Trophoblast cell (in vitro differentiated cells and primary cell): ENCODE measurements at regions not wholly inside any gene's neighbourhood (a gene's known extent, or its start where the extent isn't known, plus 50 kb on each side); places are given as distances from the start of the nearest gene placed in this dataset.
A peak's percentile ranks its signal among the peaks of the same experiment; 100 is the strongest.

Source experiments
- DNase-seq, 2 donors: peaks; one replicate each; pipeline ENCODE4 v3.0.0-alpha.2; 2016
- H2AFZ ChIP-seq: 2 replicates; pipeline ENCODE4 v1.6.1; 2013; ENCODE audit warnings: low read length, moderate library complexity, mild to moderate bottlenecking; ENCODE audit not compliant: insufficient read depth, poor library complexity
- H2AK5ac ChIP-seq: 2 replicates; pipeline ENCODE4 v1.6.1; 2013; ENCODE audit warnings: mild to moderate bottlenecking, low read length
- H2BK120ac ChIP-seq: 2 replicates; pipeline ENCODE4 v1.6.1; 2013; ENCODE audit warnings: low read length, mild to moderate bottlenecking, moderate library complexity; ENCODE audit not compliant: insufficient read depth, poor library complexity
- H2BK12ac ChIP-seq: 2 replicates; pipeline ENCODE4 v1.6.1; 2013; ENCODE audit warnings: mild to moderate bottlenecking, low read length, moderate library complexity
- H2BK5ac ChIP-seq: 2 replicates; pipeline ENCODE4 v1.6.1; 2013; ENCODE audit warnings: low read length, low read depth, moderate library complexity, mild to moderate bottlenecking; ENCODE audit not compliant: poor library complexity
- H3K14ac ChIP-seq: 2 replicates; pipeline ENCODE4 v1.6.1; 2013; ENCODE audit warnings: mild to moderate bottlenecking, low read length
- H3K18ac ChIP-seq: 2 replicates; pipeline ENCODE4 v1.6.1; 2013; ENCODE audit warnings: mild to moderate bottlenecking, low read length
- H3K23ac ChIP-seq: 2 replicates; pipeline ENCODE4 v1.6.1; 2013; ENCODE audit warnings: low read length
- H3K27ac ChIP-seq: 2 replicates; pipeline ENCODE4 v1.5.1; 2013; ENCODE audit warnings: low read depth, mild to moderate bottlenecking, inconsistent platforms, low read length, moderate library complexity
- H3K27me3 ChIP-seq: 2 replicates; pipeline ENCODE4 v1.6.1; 2013; ENCODE audit warnings: inconsistent platforms, mild to moderate bottlenecking, low read length, moderate library complexity; ENCODE audit not compliant: insufficient read depth
- H3K36me3 ChIP-seq, 2 experiments: 1 replicate in 1 of 2; 2 replicates in 1 of 2; pipeline ENCODE4 v1.6.1; 2013; ENCODE audit warnings: low read length in 2 of 2, mild to moderate bottlenecking in 2 of 2, moderate library complexity in 1 of 2; ENCODE audit not compliant: insufficient read depth in 2 of 2, control insufficient read depth in 1 of 2
- H3K4ac ChIP-seq: 2 replicates; pipeline ENCODE4 v1.6.1; 2013; ENCODE audit warnings: low read depth, mild to moderate bottlenecking, low read length, moderate library complexity
- H3K4me1 ChIP-seq, 2 experiments: 1 replicate in 1 of 2; 2 replicates in 1 of 2; pipeline ENCODE4 v1.6.1; 2013; ENCODE audit warnings: low read length in 2 of 2, mild to moderate bottlenecking in 2 of 2, moderate library complexity in 1 of 2; ENCODE audit not compliant: insufficient read depth in 2 of 2, control insufficient read depth in 1 of 2
- H3K4me2 ChIP-seq: 2 replicates; pipeline ENCODE4 v1.6.1; 2013; ENCODE audit warnings: inconsistent platforms, mild to moderate bottlenecking, low read length, moderate library complexity
- H3K4me3 ChIP-seq: 2 replicates; pipeline ENCODE4 v1.5.1; 2013; ENCODE audit warnings: mild to moderate bottlenecking, low read depth, low read length, inconsistent platforms
- H3K79me1 ChIP-seq: one replicate; pipeline ENCODE4 v1.6.1; 2013; ENCODE audit warnings: low read length
- H3K79me2 ChIP-seq: 2 replicates; pipeline ENCODE4 v1.6.1; 2013; ENCODE audit warnings: low read length, mild to moderate bottlenecking; ENCODE audit not compliant: control insufficient read depth, insufficient read depth, poor library complexity
- H3K9ac ChIP-seq: 2 replicates; pipeline ENCODE4 v1.6.1; 2013; ENCODE audit warnings: mild to moderate bottlenecking, low read length
- H3K9me3 ChIP-seq: 2 replicates; pipeline ENCODE4 v1.6.1; 2013; ENCODE audit warnings: low read depth, mild to moderate bottlenecking, control low read depth, inconsistent platforms, low read length; ENCODE audit not compliant: insufficient read depth
- H4K12ac ChIP-seq: 2 replicates; pipeline ENCODE4 v1.6.1; 2013; ENCODE audit warnings: low read depth, mild to moderate bottlenecking, low read length, moderate library complexity
- H4K8ac ChIP-seq: 2 replicates; pipeline ENCODE4 v1.6.1; 2013; ENCODE audit warnings: low read depth, mild to moderate bottlenecking, low read length, moderate library complexity
- H4K91ac ChIP-seq: one replicate; pipeline ENCODE4 v1.6.1; 2013; ENCODE audit warnings: low read depth, mild to moderate bottlenecking, low read length, moderate library complexity
- WGBS: extraction: QIAGEN DNeasy Blood & Tissue Kit; methylation state at CpG from one replicate; pipeline ENCODE4 v1.1.7; 2013; ENCODE audit warnings: missing lambda C conversion rate; ENCODE audit not compliant: insufficient read length, insufficient coverage; ENCODE audit errors: extremely low coverage; 5-methylcytosine and 5-hydroxymethylcytosine counted together

DNA sequence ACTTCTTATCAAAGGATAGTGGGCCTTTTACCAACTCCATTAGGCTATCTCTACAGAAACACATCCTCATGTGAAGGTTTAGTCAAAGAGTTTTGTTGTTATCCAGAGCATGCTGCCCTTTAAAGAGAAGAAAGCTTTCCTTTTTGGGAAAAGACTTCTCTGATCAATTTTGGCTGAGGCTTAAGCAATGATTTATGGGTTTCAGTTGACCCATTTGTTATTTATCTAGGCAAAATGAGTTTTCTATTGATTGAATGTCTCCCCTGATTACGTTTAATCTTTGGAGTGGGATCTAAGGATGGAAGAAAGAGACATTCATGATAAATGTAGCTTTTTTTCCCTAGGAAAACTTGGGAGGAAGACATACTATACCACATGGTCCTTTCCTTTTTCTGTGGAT, 326.6 kb upstream of the JAG1 start:
- Histone ChIP-seq H3K9me3 (no peaks in the 10 kb centered on the region), H2BK120ac (no peak overlapping the region), H3K4me2 (no peak overlapping the region), H3K23ac (no peak overlapping the region), H2AK5ac (no peak overlapping the region), H3K18ac (no peak overlapping the region), H2AFZ (no peak overlapping the region), H4K8ac (no peak overlapping the region), H4K12ac (no peak overlapping the region), H3K14ac (no peak overlapping the region), H3K9ac (no peak overlapping the region), H2BK12ac (no peak overlapping the region), H2BK5ac (no peak overlapping the region), H3K27ac (no peak overlapping the region), H3K79me2 (no peaks in the 10 kb centered on the region), H3K4me3 (no peak overlapping the region), H3K36me3 (no peaks in the 10 kb centered on the region), H3K4ac (no peak overlapping the region), H3K4me1 (no peaks in the 10 kb centered on the region), H4K91ac (no peak overlapping the region), H3K27me3 (no peaks in the 10 kb centered on the region), H3K79me1 (no peaks in the 10 kb centered on the region)
- no peak for DNase-seq
- no CpG with 5 or more reads among the region's 1 CpG for WGBS

DNA sequence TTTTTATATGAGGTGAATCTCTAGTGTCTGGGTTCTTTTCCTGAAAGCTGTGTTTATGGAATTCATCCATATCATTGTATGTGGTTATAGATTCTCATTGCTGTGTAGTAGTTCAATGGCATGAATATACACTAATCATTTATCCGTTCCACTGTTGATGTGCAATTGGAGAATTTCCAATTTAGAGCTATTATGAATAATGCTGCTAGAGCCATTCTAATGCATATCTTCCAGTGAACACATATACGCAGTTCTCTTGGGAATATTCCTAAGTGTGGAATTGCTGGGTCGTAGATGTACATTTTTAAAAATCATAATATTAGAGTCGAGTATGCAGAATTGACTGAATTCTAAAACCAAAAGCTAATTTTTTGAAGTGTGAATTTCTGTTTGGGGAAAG, 327.5 kb upstream of the JAG1 start:
- no peak overlapping the region for H3K9ac ChIP-seq
- H3K4me1 ChIP-seq, result no peaks in the 10 kb centered on the region
- no peak overlapping the region for H4K8ac ChIP-seq
- H4K12ac ChIP-seq, result no peak overlapping the region
- DNase-seq, result no peak
- H3K4me2 ChIP-seq, result no peak overlapping the region
- H4K91ac ChIP-seq, result no peak overlapping the region
- H3K27ac ChIP-seq, result no peak overlapping the region
- no peak overlapping the region for H3K4me3 ChIP-seq
- no peak overlapping the region for H3K23ac ChIP-seq
- H3K79me2 ChIP-seq, result no peaks in the 10 kb centered on the region
- H2AFZ ChIP-seq, result no peak overlapping the region
- no peaks in the 10 kb centered on the region for H3K79me1 ChIP-seq
- no peak overlapping the region for H3K4ac ChIP-seq
- H3K14ac ChIP-seq, result no peak overlapping the region
- no CpG with 5 or more reads among the region's 4 CpGs for WGBS
- H3K36me3 ChIP-seq, result no peaks in the 10 kb centered on the region
- H2BK120ac ChIP-seq, result no peak overlapping the region
- no peak overlapping the region for H2AK5ac ChIP-seq
- no peak overlapping the region for H2BK12ac ChIP-seq
- H3K27me3 ChIP-seq, result no peaks in the 10 kb centered on the region
- no peak overlapping the region for H3K18ac ChIP-seq
- H3K9me3 ChIP-seq, result no peaks in the 10 kb centered on the region
- no peak overlapping the region for H2BK5ac ChIP-seq

DNA sequence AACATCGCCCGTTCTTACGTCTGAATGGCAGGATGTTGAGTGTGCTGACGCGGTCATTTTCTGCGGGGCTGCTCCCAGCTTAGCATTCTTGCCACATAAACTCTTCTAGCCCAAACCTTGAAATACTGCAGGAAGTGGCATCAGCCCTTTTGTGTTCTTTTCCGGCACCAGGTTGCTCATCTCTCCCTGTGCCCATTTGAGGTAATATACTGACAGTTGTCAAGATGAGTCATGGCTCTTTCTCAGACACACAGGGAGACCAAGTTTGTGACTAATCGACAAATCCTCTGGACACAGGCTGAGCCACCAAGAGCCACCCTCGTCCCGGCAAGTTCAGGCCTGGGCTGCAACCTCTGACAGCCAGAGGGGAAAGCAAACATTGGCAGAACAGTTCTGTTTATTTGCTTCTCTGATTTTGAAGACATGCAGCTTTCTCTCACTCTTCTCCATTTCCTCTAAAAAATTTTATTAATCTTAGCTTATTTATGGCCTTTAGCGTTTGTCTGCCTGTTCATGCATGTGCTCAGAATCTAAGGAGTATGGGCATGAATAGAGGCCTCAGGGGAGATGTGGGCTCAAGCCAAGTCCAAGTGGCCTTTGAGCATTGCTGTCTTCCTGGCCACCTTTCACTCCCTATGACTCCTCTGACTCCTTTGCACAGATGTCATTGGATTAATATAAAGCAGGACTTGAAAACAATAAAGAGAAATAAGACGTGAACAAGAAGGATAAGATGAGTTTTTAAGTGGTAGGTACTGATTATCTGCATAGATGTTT, 328.2 kb upstream of the JAG1 start:
- no peak overlapping the region for H2AFZ ChIP-seq
- no peak overlapping the region for H3K4me3 ChIP-seq
- H3K79me2 ChIP-seq, result no peaks in the 10 kb centered on the region
- no peak overlapping the region for H3K18ac ChIP-seq
- H2BK12ac ChIP-seq, result no peak overlapping the region
- no peaks in the 10 kb centered on the region for H3K9me3 ChIP-seq
- no peak overlapping the region for H3K4me2 ChIP-seq
- no peak overlapping the region for H3K4ac ChIP-seq
- H2AK5ac ChIP-seq, result no peak overlapping the region
- DNase-seq, result peak; percentile 28 to 45
- H4K12ac ChIP-seq, result no peak overlapping the region
- no peak overlapping the region for H4K8ac ChIP-seq
- peak overlapping the region; percentile 28 for H3K27ac ChIP-seq
- no peak overlapping the region for H3K9ac ChIP-seq
- no peaks in the 10 kb centered on the region for H3K36me3 ChIP-seq
- no peaks in the 10 kb centered on the region for H3K79me1 ChIP-seq
- H3K4me1 ChIP-seq, result no peaks in the 10 kb centered on the region
- no peak overlapping the region for H3K14ac ChIP-seq
- H2BK120ac ChIP-seq, result peak overlapping the region; percentile 18
- H3K27me3 ChIP-seq, result no peaks in the 10 kb centered on the region
- H3K23ac ChIP-seq, result no peak overlapping the region
- 100% methylated on average over 1 of the region's 12 CpGs for WGBS
- no peak overlapping the region for H4K91ac ChIP-seq
- H2BK5ac ChIP-seq, result no peak overlapping the region

DNA sequence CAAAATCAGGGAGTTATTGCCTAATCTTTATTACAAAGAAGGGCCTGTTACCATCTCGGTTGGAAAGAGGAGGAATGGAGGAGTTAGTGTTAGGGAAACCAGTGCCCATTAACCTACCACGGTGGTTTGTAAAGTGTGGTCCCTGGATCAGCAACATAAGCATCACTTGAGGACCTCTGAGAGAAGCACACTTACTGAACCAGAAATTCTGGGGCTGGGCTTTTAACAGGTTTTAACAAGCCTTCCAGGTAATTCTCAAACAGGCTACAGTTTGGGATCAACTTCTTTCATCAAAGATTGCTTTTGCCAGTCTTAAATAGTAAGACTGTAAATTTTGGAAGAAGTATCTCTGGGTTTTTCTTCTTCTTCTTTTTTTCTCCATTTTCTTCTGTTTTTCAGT, 329.5 kb upstream of the JAG1 start:
- no peak overlapping the region for H2BK12ac ChIP-seq
- H3K36me3 ChIP-seq, result no peaks in the 10 kb centered on the region
- H4K12ac ChIP-seq, result no peak overlapping the region
- H3K9me3 ChIP-seq, result no peaks in the 10 kb centered on the region
- no peak overlapping the region for H2BK120ac ChIP-seq
- no peak overlapping the region for H3K4me3 ChIP-seq
- no peak overlapping the region for H4K8ac ChIP-seq
- no peak overlapping the region for H3K14ac ChIP-seq
- no peaks in the 10 kb centered on the region for H3K79me1 ChIP-seq
- H2AFZ ChIP-seq, result no peak overlapping the region
- no peak overlapping the region for H3K27ac ChIP-seq
- no peak overlapping the region for H2BK5ac ChIP-seq
- WGBS, result no CpG with 5 or more reads among the region's 2 CpGs
- no peak overlapping the region for H3K23ac ChIP-seq
- no peaks in the 10 kb centered on the region for H3K79me2 ChIP-seq
- no peaks in the 10 kb centered on the region for H3K27me3 ChIP-seq
- no peak overlapping the region for H2AK5ac ChIP-seq
- no peak overlapping the region for H3K18ac ChIP-seq
- no peak for DNase-seq
- no peak overlapping the region for H3K9ac ChIP-seq
- no peak overlapping the region for H3K4ac ChIP-seq
- H4K91ac ChIP-seq, result no peak overlapping the region
- H3K4me2 ChIP-seq, result no peak overlapping the region
- no peaks in the 10 kb centered on the region for H3K4me1 ChIP-seq
